Subcutaneous abdominal adipose tissue (tissue), 5 donors: ENCODE measurements at regions not wholly inside any gene's neighbourhood (a gene's known extent, or its start where the extent isn't known, plus 50 kb on each side); places are given as distances from the start of the nearest gene placed in this dataset.

Experiments
- H3K27ac ChIP-seq: one replicate; pipeline ENCODE4 v1.7.0; 2013; ENCODE audit warnings: low read depth, mild to moderate bottlenecking, inconsistent platforms, low read length, moderate library complexity
- H3K27me3 ChIP-seq, 5 donors: one replicate each; pipeline ENCODE4 v1.7.0; 2013; ENCODE audit warnings: low read length in 5 of 5, inconsistent platforms in 1 of 5; ENCODE audit not compliant: control insufficient read depth in 5 of 5, insufficient read depth in 4 of 5
- H3K36me3 ChIP-seq, 5 donors: one replicate each; pipeline ENCODE4 v1.7.0; 2013; ENCODE audit warnings: low read length in 5 of 5; ENCODE audit not compliant: control insufficient read depth in 5 of 5, insufficient read depth in 5 of 5
- H3K4me1 ChIP-seq, 5 donors: one replicate each; pipeline ENCODE4 v1.7.0; 2013; ENCODE audit warnings: low read length in 5 of 5, mild to moderate bottlenecking in 3 of 5, moderate library complexity in 1 of 5; ENCODE audit not compliant: control insufficient read depth in 5 of 5, insufficient read depth in 5 of 5
- H3K4me3 ChIP-seq, 5 donors: one replicate each; pipeline ENCODE4 v1.7.0; 2013; ENCODE audit warnings: low read length in 5 of 5, low read depth in 1 of 5
- H3K9ac ChIP-seq, 5 donors: one replicate each; pipeline ENCODE4 v1.7.0; 2013; ENCODE audit warnings: low read length in 5 of 5, mild to moderate bottlenecking in 4 of 5, moderate library complexity in 3 of 5
- H3K9me3 ChIP-seq, 5 donors: one replicate each; pipeline ENCODE4 v1.7.0; 2013; ENCODE audit warnings: low read length in 5 of 5; ENCODE audit not compliant: control insufficient read depth in 5 of 5
- donor health status: healthy.
- donor health status: healthy.
- donor health status: healthy.
- donor health status: healthy.
- donor health status: healthy.

DNA sequence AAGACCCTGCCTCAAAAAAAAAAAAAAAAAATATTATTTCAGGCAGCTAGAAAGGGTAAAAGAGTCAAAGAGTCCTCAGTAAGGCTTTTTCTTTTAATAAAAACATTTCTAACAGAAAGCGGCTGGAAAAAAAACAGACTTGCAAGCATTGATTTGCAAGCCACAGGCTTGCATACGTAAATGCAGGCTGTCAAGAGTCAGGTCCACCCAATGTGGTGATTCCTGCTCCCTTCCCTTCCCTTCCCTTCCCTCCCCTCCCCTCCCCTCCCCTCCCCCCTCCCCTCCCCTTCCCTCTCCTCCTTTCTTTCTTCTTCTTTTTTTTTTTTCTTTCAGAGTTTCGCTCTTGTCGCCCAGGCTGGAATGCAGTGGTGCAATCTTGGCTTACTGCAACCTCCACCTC lies 74.4 kb upstream of the GULP1 start:
- no peaks in the 10 kb centered on the region for H3K27me3 ChIP-seq
- no peaks in the 10 kb centered on the region for H3K36me3 ChIP-seq
- H3K9ac ChIP-seq = no peak overlapping the region
- H3K9me3 ChIP-seq = no peaks in the 10 kb centered on the region
- no peak overlapping the region for H3K4me3 ChIP-seq
- no peak overlapping the region for H3K27ac ChIP-seq
- no peaks in the 10 kb centered on the region for H3K4me1 ChIP-seq

DNA sequence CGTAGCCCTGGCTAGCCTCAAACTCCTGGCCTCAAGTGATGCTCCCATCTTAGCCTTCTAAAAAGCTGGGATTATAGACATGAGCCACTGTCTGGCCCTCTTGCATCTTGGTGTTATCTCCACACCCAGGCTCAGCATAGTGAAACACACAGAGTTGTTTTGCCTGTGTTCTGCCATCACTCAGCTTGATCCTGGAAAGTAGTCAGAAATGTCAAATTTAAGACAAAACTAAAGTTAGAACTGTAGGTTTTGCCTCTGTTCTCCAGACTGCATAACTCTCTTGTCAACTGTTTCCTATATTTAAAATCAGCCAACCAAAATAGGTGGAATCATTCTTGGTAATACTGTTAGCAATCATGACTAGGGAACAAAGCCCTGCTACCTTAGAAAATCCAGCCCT lies 72.1 kb upstream of the GULP1 start:
- H3K9me3 ChIP-seq = no peaks in the 10 kb centered on the region
- no peak overlapping the region for H3K27ac ChIP-seq
- H3K9ac ChIP-seq = no peak overlapping the region
- H3K27me3 ChIP-seq = no peaks in the 10 kb centered on the region
- H3K4me1 ChIP-seq = no peaks in the 10 kb centered on the region
- H3K36me3 ChIP-seq = no peaks in the 10 kb centered on the region
- H3K4me3 ChIP-seq = no peak overlapping the region

DNA sequence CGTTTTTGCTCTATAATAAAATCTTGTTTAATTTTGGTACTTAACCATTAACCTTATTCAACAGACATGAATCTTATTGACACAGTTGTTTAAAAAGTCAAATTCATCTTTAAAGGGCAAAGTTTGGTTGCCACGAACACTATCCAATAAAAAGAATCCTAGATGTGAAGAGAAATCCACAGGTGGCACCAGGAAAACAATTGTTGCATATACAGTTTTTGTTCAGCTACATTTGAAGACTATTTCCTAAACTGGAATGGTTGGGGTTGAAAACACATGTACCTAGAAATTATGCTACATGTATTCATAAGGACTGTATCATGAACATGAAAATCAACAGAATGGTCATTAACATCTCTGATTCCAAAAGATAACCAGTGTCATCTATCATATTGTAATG lies 71.1 kb upstream of the GULP1 start:
- Histone ChIP-seq H3K9me3 (no peaks in the 10 kb centered on the region), H3K27me3 (no peaks in the 10 kb centered on the region), H3K4me1 (no peaks in the 10 kb centered on the region), H3K9ac (no peak overlapping the region), H3K36me3 (no peaks in the 10 kb centered on the region), H3K4me3 (no peak overlapping the region), H3K27ac (no peak overlapping the region)

DNA sequence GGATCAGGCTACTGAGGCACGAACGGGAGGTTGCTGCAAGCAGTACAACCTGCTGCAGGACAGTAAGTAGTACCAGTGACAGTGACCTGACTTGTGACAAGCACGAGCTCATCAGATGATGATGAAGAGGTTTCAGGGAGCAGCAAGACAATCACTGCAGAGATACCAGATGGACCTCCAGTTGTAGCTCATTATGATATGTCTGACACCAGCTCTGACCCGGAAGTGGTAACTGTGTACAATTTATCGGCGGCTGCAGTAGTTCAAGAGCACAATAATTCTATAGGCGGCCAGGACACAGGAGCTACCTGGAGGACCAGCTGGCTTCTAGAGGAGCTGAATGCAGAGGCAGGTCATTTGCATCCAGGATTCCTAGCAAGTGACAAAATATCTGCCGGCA lies 64.0 kb upstream of the GULP1 start:
- Histone ChIP-seq H3K9ac (no peak overlapping the region), H3K27ac (no peak overlapping the region), H3K4me1 (no peaks in the 10 kb centered on the region), H3K36me3 (no peaks in the 10 kb centered on the region), H3K9me3 (no peaks in the 10 kb centered on the region), H3K4me3 (no peak overlapping the region), H3K27me3 (no peaks in the 10 kb centered on the region)

DNA sequence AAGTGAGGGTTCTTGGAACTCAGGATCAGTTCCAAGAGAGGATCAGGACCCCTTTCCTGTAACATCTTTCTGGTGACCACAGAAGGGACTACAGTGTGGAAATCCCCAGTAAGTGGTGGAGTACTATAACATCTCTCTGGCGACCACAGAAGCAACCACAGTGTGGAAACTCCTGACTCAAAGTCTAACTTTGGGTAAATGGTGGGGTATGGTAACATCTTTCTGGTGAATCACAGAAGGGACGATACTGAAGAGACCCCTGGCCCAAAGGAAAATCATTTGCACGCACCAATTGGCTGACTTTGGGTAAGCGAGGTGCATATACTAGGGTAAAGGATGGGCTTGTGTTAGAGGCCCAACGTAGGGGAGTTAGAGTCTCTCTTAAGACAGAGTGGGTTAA lies 56.3 kb upstream of the GULP1 start:
- Histone ChIP-seq H3K27ac (no peak overlapping the region), H3K4me1 (no peaks in the 10 kb centered on the region), H3K27me3 (no peaks in the 10 kb centered on the region), H3K9me3 (peaks cover 0 to 10% (median 3%) of the 10 kb centered on the region in 5 donors), H3K36me3 (no peaks in the 10 kb centered on the region), H3K4me3 (no peak overlapping the region), H3K9ac (no peak overlapping the region)

DNA sequence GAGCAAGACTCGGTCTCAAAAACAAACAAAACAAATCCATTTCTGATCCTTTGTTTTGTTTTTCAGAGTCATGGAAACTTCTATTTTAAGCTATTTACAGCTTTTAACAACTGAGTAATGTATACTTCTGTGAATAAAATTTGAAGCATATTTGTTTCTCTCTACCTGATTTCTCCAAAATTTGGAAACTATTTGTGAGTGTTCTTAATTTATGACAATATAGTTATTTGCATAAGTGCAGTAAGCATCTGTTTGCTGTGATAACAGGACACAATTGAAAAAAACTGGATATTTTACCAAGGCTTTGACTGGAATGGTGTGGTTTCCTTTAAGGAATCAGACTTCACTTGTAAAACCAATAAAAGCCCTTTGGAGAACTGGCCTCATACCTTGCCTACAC lies 53.3 kb upstream of the GULP1 start:
- no peak overlapping the region for H3K27ac ChIP-seq

More for the DNA sequence above, 53.3 kb upstream of the GULP1 start:
- H3K4me3 ChIP-seq = no peak overlapping the region
- no peaks in the 10 kb centered on the region for H3K4me1 ChIP-seq
- H3K9ac ChIP-seq = no peak overlapping the region
- no peaks in the 10 kb centered on the region for H3K27me3 ChIP-seq
- no peaks in the 10 kb centered on the region for H3K36me3 ChIP-seq
- peaks cover 0 to 10% (median 3%) of the 10 kb centered on the region in 5 donors for H3K9me3 ChIP-seq
